ENCODE measurements at regions not wholly inside any gene's neighbourhood (a gene's known extent, or its start where the extent isn't known, plus 50 kb on each side); places are given as distances from the start of the nearest gene placed in this dataset.

GRCh38 chr10:44843484-44843883, 67.7 kb upstream of the TMEM72 start:
- H3K4me2 ChIP-seq (ENCODE audit: low read depth, low read length, poor library complexity, severe bottlenecking), result no peak overlapping the region
- H3K4me3 ChIP-seq (ENCODE audit: insufficient read depth, low read length, poor library complexity, severe bottlenecking), result no peak overlapping the region
- no peaks in the 10 kb centered on the region for H3K9me3 ChIP-seq (ENCODE audit: insufficient read depth, low read length)
- no peaks in the 10 kb centered on the region for H3K79me2 ChIP-seq (ENCODE audit: insufficient read depth, low read length)
- no peaks in the 10 kb centered on the region for H3K27me3 ChIP-seq (ENCODE audit: low read length)
- no peaks in the 10 kb centered on the region for H4K20me1 ChIP-seq (ENCODE audit: low read depth, low read length)
- H3F3A ChIP-seq (ENCODE audit: insufficient read depth), result no peaks in the 10 kb centered on the region
- no peaks in the 10 kb centered on the region for H3K36me3 ChIP-seq (ENCODE audit: low read length)
- H3K27ac ChIP-seq (ENCODE audit: low read depth, low read length), result no peak overlapping the region
- no peak for TF ChIP-seq EZH2phosphoT487 (conservative IDR thresholded peaks at IDR 0.05; ENCODE audit: low read length)
- no peak for TF ChIP-seq CTCF (IDR thresholded peaks at IDR 0.05; ENCODE audit: insufficient read depth, low read length, poor library complexity, severe bottlenecking)
- no peaks in the 10 kb centered on the region for H3K9me2 ChIP-seq (replicated peaks; ENCODE audit: insufficient read depth, low read length)
- H2AFZ ChIP-seq (ENCODE audit: low read depth, low read length, severe bottlenecking), result no peak overlapping the region
- H3K9ac ChIP-seq (ENCODE audit: low read length), result no peak overlapping the region

- H3K79me2 ChIP-seq (ENCODE audit: insufficient read depth, low read length), result no peaks in the 10 kb centered on the region
- H4K20me1 ChIP-seq (ENCODE audit: low read depth, low read length), result no peaks in the 10 kb centered on the region
- H3K27me3 ChIP-seq (ENCODE audit: low read length), result no peaks in the 10 kb centered on the region
- H3F3A ChIP-seq (ENCODE audit: insufficient read depth), result no peaks in the 10 kb centered on the region
- H3K9me2 ChIP-seq (replicated peaks; ENCODE audit: insufficient read depth, low read length), result no peaks in the 10 kb centered on the region
- TF ChIP-seq EZH2phosphoT487 (conservative IDR thresholded peaks at IDR 0.05; ENCODE audit: low read length) (no peak), CTCF (IDR thresholded peaks at IDR 0.05; ENCODE audit: insufficient read depth, low read length, poor library complexity, severe bottlenecking) (no peak)
- H3K36me3 ChIP-seq (ENCODE audit: low read length), result no peaks in the 10 kb centered on the region
- H3K27ac ChIP-seq (ENCODE audit: low read depth, low read length), result no peak overlapping the region
- no peak overlapping the region for H3K4me3 ChIP-seq (ENCODE audit: insufficient read depth, low read length, poor library complexity, severe bottlenecking)
- H3K4me2 ChIP-seq (ENCODE audit: low read depth, low read length, poor library complexity, severe bottlenecking), result no peak overlapping the region
- no peak overlapping the region for H3K9ac ChIP-seq (ENCODE audit: low read length)
- no peak overlapping the region for H2AFZ ChIP-seq (ENCODE audit: low read depth, low read length, severe bottlenecking)
- no peaks in the 10 kb centered on the region for H3K9me3 ChIP-seq (ENCODE audit: insufficient read depth, low read length)
Measured at GRCh38 chr10:44845361-44846175, 65.6 kb upstream of the TMEM72 start.

GRCh38 chr10:44847110-44847509, 64.0 kb upstream of the TMEM72 start:
- no peak for TF ChIP-seq CTCF (IDR thresholded peaks at IDR 0.05; ENCODE audit: insufficient read depth, low read length, poor library complexity, severe bottlenecking)
- TF ChIP-seq EZH2phosphoT487 (conservative IDR thresholded peaks at IDR 0.05; ENCODE audit: low read length), result no peak
- Histone ChIP-seq H3K9me2 (replicated peaks; ENCODE audit: insufficient read depth, low read length) (no peaks in the 10 kb centered on the region), H3K27ac (ENCODE audit: low read depth, low read length) (no peak overlapping the region), H3K4me2 (ENCODE audit: low read depth, low read length, poor library complexity, severe bottlenecking) (no peak overlapping the region), H3K9ac (ENCODE audit: low read length) (no peak overlapping the region), H3F3A (ENCODE audit: insufficient read depth) (no peaks in the 10 kb centered on the region), H4K20me1 (ENCODE audit: low read depth, low read length) (no peaks in the 10 kb centered on the region), H3K9me3 (ENCODE audit: insufficient read depth, low read length) (no peaks in the 10 kb centered on the region), H3K79me2 (ENCODE audit: insufficient read depth, low read length) (no peaks in the 10 kb centered on the region), H3K27me3 (ENCODE audit: low read length) (no peaks in the 10 kb centered on the region), H3K36me3 (ENCODE audit: low read length) (no peaks in the 10 kb centered on the region), H2AFZ (ENCODE audit: low read depth, low read length, severe bottlenecking) (no peak overlapping the region), H3K4me3 (ENCODE audit: insufficient read depth, low read length, poor library complexity, severe bottlenecking) (no peak overlapping the region)
